ENCODE measurements at regions not wholly inside any gene's neighbourhood (a gene's known extent, or its start where the extent isn't known, plus 50 kb on each side); places are given as distances from the start of the nearest gene placed in this dataset.

DNA sequence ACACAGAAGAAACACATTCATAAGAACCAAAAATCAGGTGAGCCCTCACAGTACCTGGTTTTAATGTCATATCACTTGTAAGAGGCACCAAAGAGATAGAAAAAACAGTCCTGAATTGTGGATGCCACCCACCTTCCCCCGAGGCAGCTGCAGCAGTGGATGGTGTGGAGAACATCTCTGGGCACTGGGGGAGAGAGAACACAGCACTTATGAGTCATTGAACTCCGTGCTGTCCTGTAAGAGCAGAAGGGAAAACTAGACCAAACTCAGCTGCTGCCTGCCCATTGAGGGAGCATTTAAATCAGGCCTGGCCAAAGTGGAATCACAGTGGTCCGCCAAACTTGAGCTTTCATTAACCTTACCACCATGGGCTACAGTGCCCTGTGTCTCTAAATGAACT is 296.2 kb downstream of the SPATA31D1 start:
- H3K9me3 ChIP-seq = peaks cover 3% of the 10 kb centered on the region
- no peaks in the 10 kb centered on the region for H3K36me3 ChIP-seq

DNA sequence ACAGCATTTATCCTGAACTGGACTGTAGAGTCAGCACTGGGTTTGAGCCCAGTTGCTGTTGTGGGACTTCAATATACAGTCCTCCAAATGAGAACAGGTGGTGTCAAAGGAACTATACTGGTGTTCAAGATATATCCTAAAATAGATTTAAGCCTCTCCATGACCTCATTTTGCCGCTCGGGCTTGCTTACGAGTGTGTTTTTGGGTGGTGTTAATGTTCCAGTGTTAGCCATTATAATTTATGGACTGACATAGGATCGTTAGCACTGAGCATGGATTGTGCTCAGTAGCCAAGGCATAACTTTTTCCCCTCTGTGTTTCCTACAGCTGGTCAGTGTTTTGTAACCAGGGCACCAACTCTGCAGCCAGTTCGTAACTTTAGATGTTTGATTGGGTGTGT is 306.6 kb downstream of the SPATA31D1 start:
- no peak overlapping the region for H3K27ac ChIP-seq
- no peaks in the 10 kb centered on the region for H3K36me3 ChIP-seq
- H3K9me3 ChIP-seq = no peaks in the 10 kb centered on the region
- TF ChIP-seq POLR2AphosphoS5 (IDR thresholded peaks at IDR 0.05) (no peak), EP300 (IDR thresholded peaks at IDR 0.05) (no peak)
- no peaks in the 10 kb centered on the region for H3K27me3 ChIP-seq
- 74% methylated on average over 5 of the region's 5 CpGs for WGBS
- H3K4me1 ChIP-seq = no peaks in the 10 kb centered on the region
- DNase-seq (ENCODE audit: low spot score in 2 of 2) = no peak
- H3K4me3 ChIP-seq = no peak overlapping the region

More for the DNA sequence above, 296.2 kb downstream of the SPATA31D1 start:
- DNase-seq (ENCODE audit: low spot score in 2 of 2) = no peak
- H3K27ac ChIP-seq = no peak overlapping the region
- no peak overlapping the region for H3K4me3 ChIP-seq
- no peak for TF ChIP-seq POLR2AphosphoS5 (IDR thresholded peaks at IDR 0.05)
- H3K27me3 ChIP-seq = no peaks in the 10 kb centered on the region
- 80% methylated on average over 3 of the region's 3 CpGs for WGBS
- H3K4me1 ChIP-seq = no peaks in the 10 kb centered on the region

DNA sequence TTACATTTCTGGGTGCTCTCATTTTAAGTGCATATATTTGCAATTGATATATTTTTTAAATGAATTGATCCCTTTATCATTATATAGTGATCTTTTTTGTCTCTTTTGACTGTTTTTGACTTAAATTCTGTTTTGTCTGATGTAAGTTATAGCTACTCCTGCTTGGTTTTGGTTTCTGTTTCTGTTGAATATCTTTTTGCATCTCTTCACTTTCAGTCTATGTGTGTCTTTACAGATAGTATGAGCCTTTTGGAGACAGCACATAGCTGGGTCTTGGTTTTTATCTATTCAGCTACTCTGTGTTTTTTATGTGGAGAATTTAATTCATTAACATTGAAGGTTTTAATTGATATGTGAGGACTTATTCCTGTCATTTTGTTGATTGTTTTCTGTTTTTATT is 311.3 kb downstream of the SPATA31D1 start:
- no peaks in the 10 kb centered on the region for H3K36me3 ChIP-seq
- H3K27ac ChIP-seq = no peak overlapping the region
- H3K4me1 ChIP-seq = no peaks in the 10 kb centered on the region

DNA sequence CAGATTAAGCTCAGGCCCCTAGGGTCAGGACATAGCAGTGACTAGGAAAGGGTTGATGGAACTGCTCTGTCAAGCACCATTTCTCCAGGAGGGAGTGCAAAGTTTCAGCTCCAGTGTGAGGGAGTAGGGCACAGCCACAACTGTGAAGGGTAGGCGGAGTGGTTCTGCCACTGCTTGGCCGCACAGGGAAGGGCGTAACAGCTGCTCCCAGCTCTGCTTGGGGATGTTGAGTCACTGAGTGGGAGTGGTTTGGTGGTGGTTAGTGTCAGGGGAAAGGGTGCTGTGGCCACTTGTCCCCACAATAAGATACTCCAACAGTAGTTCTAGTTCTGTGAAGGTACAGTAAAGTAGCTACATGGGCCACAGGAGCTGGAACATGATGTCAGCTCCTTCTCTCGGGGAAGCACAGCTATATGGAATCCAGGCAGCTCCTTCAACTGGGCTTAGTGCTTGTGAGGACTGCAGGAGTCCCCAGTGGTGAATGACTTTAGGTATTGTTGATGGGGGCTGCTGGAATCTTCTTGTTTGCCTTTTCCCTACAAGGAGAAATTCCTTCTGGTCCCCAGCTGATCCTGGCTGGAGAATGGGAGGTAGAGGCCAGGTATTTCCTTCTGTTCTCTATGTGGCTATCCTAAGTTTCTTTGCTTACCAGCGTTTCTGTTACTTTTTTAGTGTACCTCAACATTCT is 314.5 kb downstream of the SPATA31D1 start:
- TF ChIP-seq POLR2AphosphoS5 (IDR thresholded peaks at IDR 0.05) (no peak), POLR2A (IDR thresholded peaks at IDR 0.05) (no peak), EP300 (IDR thresholded peaks at IDR 0.05) (no peak)
- TF ChIP-seq, protein P1, sequence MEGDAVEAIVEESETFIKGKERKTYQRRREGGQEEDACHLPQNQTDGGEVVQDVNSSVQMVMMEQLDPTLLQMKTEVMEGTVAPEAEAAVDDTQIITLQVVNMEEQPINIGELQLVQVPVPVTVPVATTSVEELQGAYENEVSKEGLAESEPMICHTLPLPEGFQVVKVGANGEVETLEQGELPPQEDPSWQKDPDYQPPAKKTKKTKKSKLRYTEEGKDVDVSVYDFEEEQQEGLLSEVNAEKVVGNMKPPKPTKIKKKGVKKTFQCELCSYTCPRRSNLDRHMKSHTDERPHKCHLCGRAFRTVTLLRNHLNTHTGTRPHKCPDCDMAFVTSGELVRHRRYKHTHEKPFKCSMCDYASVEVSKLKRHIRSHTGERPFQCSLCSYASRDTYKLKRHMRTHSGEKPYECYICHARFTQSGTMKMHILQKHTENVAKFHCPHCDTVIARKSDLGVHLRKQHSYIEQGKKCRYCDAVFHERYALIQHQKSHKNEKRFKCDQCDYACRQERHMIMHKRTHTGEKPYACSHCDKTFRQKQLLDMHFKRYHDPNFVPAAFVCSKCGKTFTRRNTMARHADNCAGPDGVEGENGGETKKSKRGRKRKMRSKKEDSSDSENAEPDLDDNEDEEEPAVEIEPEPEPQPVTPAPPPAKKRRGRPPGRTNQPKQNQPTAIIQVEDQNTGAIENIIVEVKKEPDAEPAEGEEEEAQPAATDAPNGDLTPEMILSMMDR (IDR thresholded peaks at IDR 0.05) = no peak
- DNase-seq (ENCODE audit: low spot score in 2 of 2) = no peak
- Histone ChIP-seq H3K4me3 (no peak overlapping the region), H3K4me1 (no peaks in the 10 kb centered on the region), H3K27me3 (no peaks in the 10 kb centered on the region), H3K27ac (no peak overlapping the region), H3K9me3 (no peaks in the 10 kb centered on the region), H3K36me3 (no peaks in the 10 kb centered on the region)
- 78% methylated on average over 5 of the region's 5 CpGs for WGBS

More for the DNA sequence above, 311.3 kb downstream of the SPATA31D1 start:
- no peaks in the 10 kb centered on the region for H3K27me3 ChIP-seq
- H3K4me3 ChIP-seq = no peak overlapping the region
- DNase-seq (ENCODE audit: low spot score in 2 of 2) = no peak
- no peaks in the 10 kb centered on the region for H3K9me3 ChIP-seq
- no peak for TF ChIP-seq EP300 (IDR thresholded peaks at IDR 0.05)
- no peak for TF ChIP-seq POLR2AphosphoS5 (IDR thresholded peaks at IDR 0.05)
- TF ChIP-seq, protein P1 (IDR thresholded peaks at IDR 0.05) = no peak

DNA sequence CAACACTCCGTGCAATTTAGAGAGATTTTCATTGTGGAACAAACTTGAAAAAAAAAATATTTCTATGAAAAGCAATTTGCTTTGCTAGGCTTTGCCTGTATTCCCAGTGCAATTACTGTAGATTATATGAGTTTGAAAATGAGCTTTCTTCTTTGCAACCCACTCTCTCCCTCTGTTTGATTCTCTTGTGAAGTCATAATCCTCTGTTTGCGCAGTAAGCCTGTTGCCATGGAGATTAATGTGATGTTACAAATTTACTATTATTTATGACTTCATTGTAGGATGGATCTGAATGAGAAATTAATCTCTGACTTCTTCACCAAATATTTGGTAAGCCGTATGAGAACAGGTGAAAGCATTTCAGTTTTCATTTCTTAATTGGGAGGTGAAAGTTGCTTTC is 320.3 kb downstream of the SPATA31D1 start:
- Histone ChIP-seq H3K27me3 (no peaks in the 10 kb centered on the region), H3K4me3 (no peak overlapping the region), H3K9me3 (no peaks in the 10 kb centered on the region), H3K4me1 (no peaks in the 10 kb centered on the region), H3K27ac (no peak overlapping the region), H3K36me3 (no peaks in the 10 kb centered on the region)
- no peak for DNase-seq (ENCODE audit: low spot score in 2 of 2)
- WGBS = 91% methylated on average over 3 of the region's 3 CpGs
- TF ChIP-seq EP300 (IDR thresholded peaks at IDR 0.05) (no peak), POLR2AphosphoS5 (IDR thresholded peaks at IDR 0.05) (no peak), POLR2A (IDR thresholded peaks at IDR 0.05) (no peak)
- TF ChIP-seq, protein P1 (IDR thresholded peaks at IDR 0.05) = no peak

DNA sequence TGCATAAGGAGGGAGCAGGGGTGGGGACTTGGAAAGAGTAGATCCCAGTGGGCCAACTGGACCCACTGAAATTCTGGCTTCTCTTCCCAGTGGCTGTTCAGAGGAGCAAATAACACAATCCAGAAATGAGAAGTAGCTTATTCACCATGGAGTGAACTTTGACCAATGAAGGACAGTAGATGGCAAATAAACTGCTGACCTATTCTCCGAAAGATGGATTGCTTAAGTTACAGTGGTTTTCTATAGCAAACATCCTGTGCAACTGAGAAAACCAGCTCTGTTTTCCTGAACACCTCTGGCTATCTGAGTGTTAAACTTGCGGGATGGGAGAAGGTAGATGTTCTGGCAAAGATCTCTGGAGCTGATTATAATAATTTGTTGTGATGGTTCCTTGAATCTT is 325.1 kb downstream of the SPATA31D1 start:
- no peak for TF ChIP-seq EP300 (IDR thresholded peaks at IDR 0.05)
- TF ChIP-seq, protein P1 (IDR thresholded peaks at IDR 0.05) = no peak
- no peak for TF ChIP-seq POLR2A (IDR thresholded peaks at IDR 0.05)
- TF ChIP-seq POLR2AphosphoS5 (IDR thresholded peaks at IDR 0.05) = no peak

More for the DNA sequence above, 325.1 kb downstream of the SPATA31D1 start:
- no peak overlapping the region for H3K27ac ChIP-seq
- no peak for DNase-seq (ENCODE audit: low spot score in 2 of 2)
- no peaks in the 10 kb centered on the region for H3K4me1 ChIP-seq
- 94% methylated on average over 2 of the region's 2 CpGs for WGBS
- no peaks in the 10 kb centered on the region for H3K27me3 ChIP-seq
- no peaks in the 10 kb centered on the region for H3K36me3 ChIP-seq
- H3K4me3 ChIP-seq = no peak overlapping the region
- H3K9me3 ChIP-seq = no peaks in the 10 kb centered on the region

All from suprapubic skin (tissue), 4 donors.